ENCODE measurements at regions not wholly inside any gene's neighbourhood (a gene's known extent, or its start where the extent isn't known, plus 50 kb on each side); places are given as distances from the start of the nearest gene placed in this dataset.

DNA sequence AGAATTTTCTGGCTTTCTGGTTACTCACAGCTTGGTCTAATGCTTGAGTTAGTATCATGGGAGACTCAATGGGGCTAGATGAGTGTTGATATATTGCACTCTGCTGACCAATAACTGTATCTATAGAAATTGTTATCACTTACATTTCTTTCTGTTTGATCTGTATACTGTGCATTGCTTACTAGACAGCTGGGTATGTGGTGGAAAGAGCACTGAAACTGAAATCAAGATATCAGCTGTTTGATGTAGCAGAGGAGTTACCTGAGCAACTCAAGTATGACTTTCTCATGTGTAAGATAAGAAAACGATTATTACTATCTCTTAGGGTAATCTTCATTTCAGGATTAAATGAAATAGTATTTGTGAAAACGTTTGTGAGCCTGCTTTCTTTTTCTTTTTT is 183.0 kb downstream of the SLC15A5 start:
- H3K27me3 ChIP-seq (replicated peaks in 2 of 5; ENCODE audit: control insufficient read depth in 4 of 5, insufficient read depth in 5 of 5, low read length in 4 of 5), result no peaks in the 10 kb centered on the region
- CTCF ChIA-PET, result no interaction called here
- no peak overlapping the region for H3K27ac ChIP-seq (ENCODE audit: insufficient read depth in 1 of 2, low read depth in 1 of 2, low read length in 2 of 2, poor library complexity in 1 of 2, severe bottlenecking in 2 of 2)
- peaks cover 0 to 3% (median 0%) of the 10 kb centered on the region in 5 experiments for H3K9me3 ChIP-seq (ENCODE audit: control extremely low read depth in 1 of 5, control insufficient read depth in 4 of 5, insufficient read depth in 2 of 5, low read depth in 1 of 5, low read length in 4 of 5)
- H3K36me3 ChIP-seq (ENCODE audit: control insufficient read depth in 4 of 4, insufficient read depth in 4 of 4, low read length in 3 of 4), result no peaks in the 10 kb centered on the region
- H3K4me3 ChIP-seq (ENCODE audit: control insufficient read depth in 1 of 7, extremely low read depth in 1 of 7, insufficient read depth in 4 of 7, low read depth in 2 of 7, low read length in 6 of 7), result no peak overlapping the region
- no CpG with 5 or more reads among the region's 2 CpGs for WGBS (ENCODE audit: insufficient coverage)
- no peak for DNase-seq
- POLR2A ChIA-PET, result no interaction called here
- H3K4me1 ChIP-seq (ENCODE audit: control extremely low read depth in 1 of 4, control insufficient read depth in 4 of 4, insufficient read depth in 4 of 4, low read length in 3 of 4), result no peaks in the 10 kb centered on the region

DNA sequence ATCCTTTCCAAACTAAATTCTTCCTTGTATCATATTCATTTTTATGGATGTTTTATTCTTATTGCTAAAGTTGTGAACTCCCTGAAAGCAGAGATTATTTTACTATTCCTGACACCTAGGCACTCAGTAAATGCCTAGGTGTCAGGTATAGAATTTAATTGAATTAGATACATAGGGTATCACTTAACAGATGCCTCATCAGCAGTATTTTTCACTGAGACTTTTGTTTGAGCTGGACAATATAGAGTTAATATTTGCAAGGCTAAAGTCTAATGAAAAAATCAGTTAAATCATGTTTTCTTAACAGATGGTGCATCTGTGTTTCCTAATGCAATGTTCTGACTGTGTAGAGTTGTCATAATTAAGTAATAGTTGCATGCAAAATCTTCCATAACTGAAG is 182.7 kb downstream of the DERA start:
- no peak for DNase-seq
- H3K4me3 ChIP-seq (ENCODE audit: control insufficient read depth in 1 of 7, extremely low read depth in 1 of 7, insufficient read depth in 4 of 7, low read depth in 2 of 7, low read length in 6 of 7), result no peak overlapping the region
- no peaks in the 10 kb centered on the region for H3K27me3 ChIP-seq (replicated peaks in 2 of 5; ENCODE audit: control insufficient read depth in 4 of 5, insufficient read depth in 5 of 5, low read length in 4 of 5)
- ChIA-PET CTCF (no interaction called here), POLR2A (no interaction called here)
- peaks cover 0 to 3% (median 0%) of the 10 kb centered on the region in 5 experiments for H3K9me3 ChIP-seq (ENCODE audit: control extremely low read depth in 1 of 5, control insufficient read depth in 4 of 5, insufficient read depth in 2 of 5, low read depth in 1 of 5, low read length in 4 of 5)
- no peak overlapping the region for H3K27ac ChIP-seq (ENCODE audit: insufficient read depth in 1 of 2, low read depth in 1 of 2, low read length in 2 of 2, poor library complexity in 1 of 2, severe bottlenecking in 2 of 2)
- H3K36me3 ChIP-seq (ENCODE audit: control insufficient read depth in 4 of 4, insufficient read depth in 4 of 4, low read length in 3 of 4), result no peaks in the 10 kb centered on the region
- H3K4me1 ChIP-seq (ENCODE audit: control extremely low read depth in 1 of 4, control insufficient read depth in 4 of 4, insufficient read depth in 4 of 4, low read length in 3 of 4), result no peaks in the 10 kb centered on the region

DNA sequence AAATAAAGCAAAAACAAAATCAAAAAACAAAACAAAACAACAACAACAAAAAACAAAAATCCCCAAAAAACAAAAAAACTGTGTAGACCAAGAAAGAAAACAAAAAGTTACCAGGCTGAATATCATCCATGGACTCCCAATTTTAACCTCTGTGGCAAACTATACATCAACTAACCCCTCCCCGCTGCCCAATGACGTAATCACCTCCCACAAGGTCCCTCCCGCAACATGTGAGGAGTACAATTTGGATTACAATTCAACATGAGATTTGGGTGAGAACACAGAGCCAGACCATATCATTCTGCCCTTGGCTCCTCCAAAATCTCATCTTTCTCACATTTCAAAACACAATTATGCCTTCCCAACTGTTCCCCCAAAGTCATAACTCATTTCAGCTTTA is 179.8 kb downstream of the DERA start:
- CTCF ChIA-PET, result no interaction called here
- 100% methylated on average over 2 of the region's 3 CpGs for WGBS (ENCODE audit: insufficient coverage)
- POLR2A ChIA-PET, result no interaction called here
- Histone ChIP-seq H3K4me3 (ENCODE audit: control insufficient read depth in 1 of 7, extremely low read depth in 1 of 7, insufficient read depth in 4 of 7, low read depth in 2 of 7, low read length in 6 of 7) (no peak overlapping the region), H3K4me1 (ENCODE audit: control extremely low read depth in 1 of 4, control insufficient read depth in 4 of 4, insufficient read depth in 4 of 4, low read length in 3 of 4) (no peaks in the 10 kb centered on the region), H3K36me3 (ENCODE audit: control insufficient read depth in 4 of 4, insufficient read depth in 4 of 4, low read length in 3 of 4) (no peaks in the 10 kb centered on the region), H3K9me3 (ENCODE audit: control extremely low read depth in 1 of 5, control insufficient read depth in 4 of 5, insufficient read depth in 2 of 5, low read depth in 1 of 5, low read length in 4 of 5) (peaks cover 0 to 3% (median 0%) of the 10 kb centered on the region in 5 experiments), H3K27me3 (replicated peaks in 2 of 5; ENCODE audit: control insufficient read depth in 4 of 5, insufficient read depth in 5 of 5, low read length in 4 of 5) (no peaks in the 10 kb centered on the region), H3K27ac (ENCODE audit: insufficient read depth in 1 of 2, low read depth in 1 of 2, low read length in 2 of 2, poor library complexity in 1 of 2, severe bottlenecking in 2 of 2) (no peak overlapping the region)
- DNase-seq, result no peak

DNA sequence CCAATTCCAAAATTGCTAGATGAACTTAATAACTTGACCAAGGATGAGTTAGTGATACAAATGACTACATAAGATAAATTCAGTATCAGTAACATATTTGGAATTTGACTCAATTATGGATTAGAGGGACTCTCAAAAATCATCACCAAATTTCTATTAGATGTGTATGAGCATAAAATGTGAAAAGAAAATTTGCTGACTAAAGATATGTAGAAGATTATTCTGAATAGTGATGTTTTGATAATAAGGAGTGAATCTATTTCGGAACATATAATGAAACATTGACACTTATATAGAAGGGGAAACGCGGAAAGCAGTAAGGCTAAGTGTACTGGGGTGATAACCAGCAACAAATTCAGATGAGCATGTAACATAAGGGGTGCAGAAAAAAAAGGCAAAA is 177.3 kb downstream of the DERA start:
- Histone ChIP-seq H3K4me3 (ENCODE audit: control insufficient read depth in 1 of 7, extremely low read depth in 1 of 7, insufficient read depth in 4 of 7, low read depth in 2 of 7, low read length in 6 of 7) (no peak overlapping the region), H3K27me3 (replicated peaks in 2 of 5; ENCODE audit: control insufficient read depth in 4 of 5, insufficient read depth in 5 of 5, low read length in 4 of 5) (no peaks in the 10 kb centered on the region), H3K9me3 (ENCODE audit: control extremely low read depth in 1 of 5, control insufficient read depth in 4 of 5, insufficient read depth in 2 of 5, low read depth in 1 of 5, low read length in 4 of 5) (peaks cover 0 to 3% (median 0%) of the 10 kb centered on the region in 5 experiments), H3K4me1 (ENCODE audit: control extremely low read depth in 1 of 4, control insufficient read depth in 4 of 4, insufficient read depth in 4 of 4, low read length in 3 of 4) (no peaks in the 10 kb centered on the region), H3K27ac (ENCODE audit: insufficient read depth in 1 of 2, low read depth in 1 of 2, low read length in 2 of 2, poor library complexity in 1 of 2, severe bottlenecking in 2 of 2) (no peak overlapping the region), H3K36me3 (ENCODE audit: control insufficient read depth in 4 of 4, insufficient read depth in 4 of 4, low read length in 3 of 4) (no peaks in the 10 kb centered on the region)
- ChIA-PET POLR2A (no interaction called here), CTCF (no interaction called here)
- no peak for DNase-seq
- WGBS (ENCODE audit: insufficient coverage), result 88% methylated on average over 2 of the region's 3 CpGs
